CD8-positive, alpha-beta memory T cell (primary cell): ENCODE measurements at regions not wholly inside any gene's neighbourhood (a gene's known extent, or its start where the extent isn't known, plus 50 kb on each side); places are given as distances from the start of the nearest gene placed in this dataset.
"Not testable (repeated sequence)": the region's sequence is repeated elsewhere in the genome, so short reads cannot be mapped to it uniquely, and the experiment has no call there.

Source experiments
- CTCF ChIA-PET: fragments of 350-600 bp; sonication (Branson Sonifier 250); formaldehyde crosslinking; loops from one replicate; lab custom pipeline; 2021; ENCODE audit warnings: antibody characterized with exemption; lab: Charles Lee
- POLR2A ChIA-PET: fragments of 350-600 bp; sonication (Branson Sonifier 250); formaldehyde crosslinking; loops from one replicate; lab custom pipeline; 2021; ENCODE audit warnings: antibody characterized with exemption; lab: Charles Lee
- DNase-seq, 5 donors: peaks; one replicate each; pipeline versions ENCODE4 v3.0.0 to v3.0.0-alpha.2; 2020 to 2022; ENCODE audit warnings: mixed read lengths in 1 of 5
- H3K27ac ChIP-seq: one replicate; pipeline ENCODE4 v1.7.0; 2013; ENCODE audit warnings: low read depth, mild to moderate bottlenecking, low read length, moderate library complexity
- H3K27me3 ChIP-seq: 2 replicates; pipeline ENCODE4 v1.7.0; 2013; ENCODE audit warnings: low read length, mild to moderate bottlenecking; ENCODE audit not compliant: insufficient read depth, poor library complexity, severe bottlenecking
- H3K36me3 ChIP-seq: 2 replicates; pipeline ENCODE4 v1.7.0; 2013; ENCODE audit warnings: mild to moderate bottlenecking, low read length, moderate library complexity; ENCODE audit not compliant: insufficient read depth
- H3K4me1 ChIP-seq: 2 replicates; pipeline ENCODE4 v1.7.0; 2013; ENCODE audit warnings: mild to moderate bottlenecking, low read length, moderate library complexity; ENCODE audit not compliant: insufficient read depth
- H3K4me3 ChIP-seq: 2 replicates; pipeline ENCODE4 v1.7.0; 2013; ENCODE audit warnings: mild to moderate bottlenecking, low read length
- H3K9me3 ChIP-seq: 2 replicates; pipeline ENCODE4 v1.7.0; 2013; ENCODE audit warnings: mild to moderate bottlenecking, low read length
- H3K27ac Mint-ChIP-seq, 8 donors: one replicate each; pipeline ENCODE4 v1.8.0; 2020 to 2021; ENCODE audit warnings: mixed read lengths in 8 of 8, mild to moderate bottlenecking in 6 of 8, inconsistent platforms in 3 of 8, moderate library complexity in 3 of 8
- H3K27me3 Mint-ChIP-seq, 2 donors: one replicate each; pipeline ENCODE4 v1.8.0; 2020 to 2021; ENCODE audit warnings: mixed read lengths in 2 of 2, mild to moderate bottlenecking in 1 of 2, moderate library complexity in 1 of 2
- H3K36me3 Mint-ChIP-seq, 3 donors: one replicate each; pipeline ENCODE4 v1.8.0; 2020 to 2021; ENCODE audit warnings: mixed read lengths in 3 of 3, inconsistent platforms in 1 of 3, mild to moderate bottlenecking in 1 of 3
- H3K4me1 Mint-ChIP-seq, 3 donors: one replicate each; pipeline ENCODE4 v1.8.0; 2020 to 2021; ENCODE audit warnings: mixed read lengths in 3 of 3, inconsistent platforms in 1 of 3, mild to moderate bottlenecking in 1 of 3
- H3K4me3 Mint-ChIP-seq, 7 donors: one replicate each; pipeline ENCODE4 v1.8.0; 2020 to 2021; ENCODE audit warnings: mixed read lengths in 7 of 7, mild to moderate bottlenecking in 6 of 7, moderate library complexity in 4 of 7, inconsistent platforms in 2 of 7
- H3K9me3 Mint-ChIP-seq, 5 donors: one replicate each; pipeline ENCODE4 v1.8.0; 2020 to 2022; ENCODE audit warnings: mixed read lengths in 5 of 5, mild to moderate bottlenecking in 3 of 5, moderate library complexity in 2 of 5, inconsistent platforms in 1 of 5

GRCh38 chr10:36469585-36469984 lies 655.8 kb upstream of the ANKRD30A start:
- Mint-ChIP-seq H3K27me3 (no peaks in the 10 kb centered on the region), H3K4me3 (no peak overlapping the region), H3K4me1 (no peaks in the 10 kb centered on the region), H3K9me3 (peaks cover 0 to 12% (median 5%) of the 10 kb centered on the region in 5 donors), H3K36me3 (no peaks in the 10 kb centered on the region), H3K27ac (no peak overlapping the region)
- no peaks in the 10 kb centered on the region for H3K4me1 ChIP-seq
- no peaks in the 10 kb centered on the region for H3K36me3 ChIP-seq
- H3K27me3 ChIP-seq = no peaks in the 10 kb centered on the region
- DNase-seq = no peak
- H3K9me3 ChIP-seq = no peaks in the 10 kb centered on the region
- CTCF ChIA-PET = no interaction called here
- POLR2A ChIA-PET = no interaction called here
- no peak overlapping the region for H3K27ac ChIP-seq
- H3K4me3 ChIP-seq = no peak overlapping the region

GRCh38 chr10:36468620-36469019 lies 656.8 kb upstream of the ANKRD30A start:
- no peak overlapping the region for H3K4me3 ChIP-seq
- DNase-seq = no peak
- H3K4me1 Mint-ChIP-seq = no peaks in the 10 kb centered on the region
- H3K4me3 Mint-ChIP-seq = no peak overlapping the region
- no peaks in the 10 kb centered on the region for H3K36me3 Mint-ChIP-seq
- no peaks in the 10 kb centered on the region for H3K9me3 ChIP-seq
- H3K4me1 ChIP-seq = no peaks in the 10 kb centered on the region
- H3K27me3 ChIP-seq = no peaks in the 10 kb centered on the region
- ChIA-PET CTCF (no interaction called here), POLR2A (no interaction called here)
- H3K36me3 ChIP-seq = no peaks in the 10 kb centered on the region
- H3K27me3 Mint-ChIP-seq = no peaks in the 10 kb centered on the region
- no peak overlapping the region for H3K27ac Mint-ChIP-seq
- H3K9me3 Mint-ChIP-seq = peaks cover 0 to 12% (median 7%) of the 10 kb centered on the region in 5 donors
- no peak overlapping the region for H3K27ac ChIP-seq

GRCh38 chr10:36465604-36466379 lies 659.6 kb upstream of the ANKRD30A start:
- Mint-ChIP-seq H3K9me3 (peaks cover 3 to 10% (median 7%) of the 10 kb centered on the region in 5 donors), H3K4me3 (no peak overlapping the region), H3K27ac (no peak overlapping the region), H3K36me3 (no peaks in the 10 kb centered on the region), H3K4me1 (no peaks in the 10 kb centered on the region), H3K27me3 (no peaks in the 10 kb centered on the region)
- CTCF ChIA-PET = no interaction called here
- Histone ChIP-seq H3K4me3 (no peak overlapping the region), H3K27me3 (no peaks in the 10 kb centered on the region), H3K9me3 (no peaks in the 10 kb centered on the region), H3K27ac (no peak overlapping the region), H3K36me3 (no peaks in the 10 kb centered on the region), H3K4me1 (no peaks in the 10 kb centered on the region)
- POLR2A ChIA-PET = no interaction called here
- DNase-seq = no peak

GRCh38 chr10:36464291-36464690 lies 661.1 kb upstream of the ANKRD30A start:
- Histone ChIP-seq H3K36me3 (no peaks in the 10 kb centered on the region), H3K4me1 (no peaks in the 10 kb centered on the region), H3K4me3 (no peak overlapping the region), H3K27ac (no peak overlapping the region), H3K27me3 (no peaks in the 10 kb centered on the region), H3K9me3 (no peaks in the 10 kb centered on the region)
- no peak for DNase-seq
- no peaks in the 10 kb centered on the region for H3K4me1 Mint-ChIP-seq
- H3K36me3 Mint-ChIP-seq = no peaks in the 10 kb centered on the region
- no peak overlapping the region for H3K27ac Mint-ChIP-seq
- no peak overlapping the region for H3K4me3 Mint-ChIP-seq
- H3K9me3 Mint-ChIP-seq = peaks cover 3 to 11% (median 7%) of the 10 kb centered on the region in 5 donors
- ChIA-PET POLR2A (no interaction called here), CTCF (no interaction called here)
- no peaks in the 10 kb centered on the region for H3K27me3 Mint-ChIP-seq

GRCh38 chr10:36463390-36463789 lies 662.0 kb upstream of the ANKRD30A start:
- Histone ChIP-seq H3K27me3 (no peaks in the 10 kb centered on the region), H3K36me3 (no peaks in the 10 kb centered on the region), H3K4me1 (no peaks in the 10 kb centered on the region), H3K9me3 (no peaks in the 10 kb centered on the region), H3K27ac (no peak overlapping the region), H3K4me3 (no peak overlapping the region)
- Mint-ChIP-seq H3K27me3 (no peaks in the 10 kb centered on the region), H3K36me3 (no peaks in the 10 kb centered on the region), H3K9me3 (peaks cover 6 to 14% (median 11%) of the 10 kb centered on the region in 5 donors), H3K4me3 (no peak overlapping the region), H3K27ac (no peak overlapping the region), H3K4me1 (no peaks in the 10 kb centered on the region)
- no peak for DNase-seq
- ChIA-PET CTCF (no interaction called here), POLR2A (no interaction called here)

- peaks cover 10 to 23% (median 13%) of the 10 kb centered on the region in 5 donors for H3K9me3 Mint-ChIP-seq
- no peak overlapping the region for H3K4me3 Mint-ChIP-seq
- DNase-seq = no peak
- POLR2A ChIA-PET = no interaction called here
- H3K27me3 Mint-ChIP-seq = no peaks in the 10 kb centered on the region
- Histone ChIP-seq H3K9me3 (no peaks in the 10 kb centered on the region), H3K27me3 (no peaks in the 10 kb centered on the region), H3K36me3 (no peaks in the 10 kb centered on the region), H3K4me3 (no peak overlapping the region), H3K27ac (no peak overlapping the region), H3K4me1 (no peaks in the 10 kb centered on the region)
- no peaks in the 10 kb centered on the region for H3K4me1 Mint-ChIP-seq
- no peak overlapping the region for H3K27ac Mint-ChIP-seq
- no peaks in the 10 kb centered on the region for H3K36me3 Mint-ChIP-seq
- CTCF ChIA-PET = no interaction called here
These were observed 663.2 kb upstream of the ANKRD30A start for GRCh38 chr10:36462194-36462593.

- H3K4me1 ChIP-seq, H3K9me3 ChIP-seq, H3K36me3 ChIP-seq, POLR2A ChIA-PET, H3K36me3 Mint-ChIP-seq, H3K4me3 ChIP-seq, CTCF ChIA-PET, H3K4me1 Mint-ChIP-seq, DNase-seq, H3K27ac ChIP-seq, H3K27me3 Mint-ChIP-seq, H3K4me3 Mint-ChIP-seq, H3K27me3 ChIP-seq, H3K27ac Mint-ChIP-seq: not testable (repeated sequence)
- peaks cover 11 to 24% (median 14%) of the 10 kb centered on the region in 5 donors for H3K9me3 Mint-ChIP-seq
These were observed 667.0 kb upstream of the ANKRD30A start for GRCh38 chr10:36458437-36458836.

GRCh38 chr10:36457751-36458150 lies 667.6 kb upstream of the ANKRD30A start:
- Mint-ChIP-seq H3K36me3 (no peaks in the 10 kb centered on the region), H3K27ac (no peak overlapping the region), H3K4me1 (no peaks in the 10 kb centered on the region), H3K27me3 (no peaks in the 10 kb centered on the region), H3K4me3 (no peak overlapping the region), H3K9me3 (peaks cover 11 to 24% (median 14%) of the 10 kb centered on the region in 5 donors)
- H3K27ac ChIP-seq = no peak overlapping the region
- H3K9me3 ChIP-seq = no peaks in the 10 kb centered on the region
- no peaks in the 10 kb centered on the region for H3K27me3 ChIP-seq
- ChIA-PET CTCF (no interaction called here), POLR2A (no interaction called here)
- H3K4me3 ChIP-seq = no peak overlapping the region
- no peaks in the 10 kb centered on the region for H3K36me3 ChIP-seq
- H3K4me1 ChIP-seq = no peaks in the 10 kb centered on the region
- DNase-seq = no peak
